ENCODE measurements at regions not wholly inside any gene's neighbourhood (a gene's known extent, or its start where the extent isn't known, plus 50 kb on each side); places are given as distances from the start of the nearest gene placed in this dataset.

DNA sequence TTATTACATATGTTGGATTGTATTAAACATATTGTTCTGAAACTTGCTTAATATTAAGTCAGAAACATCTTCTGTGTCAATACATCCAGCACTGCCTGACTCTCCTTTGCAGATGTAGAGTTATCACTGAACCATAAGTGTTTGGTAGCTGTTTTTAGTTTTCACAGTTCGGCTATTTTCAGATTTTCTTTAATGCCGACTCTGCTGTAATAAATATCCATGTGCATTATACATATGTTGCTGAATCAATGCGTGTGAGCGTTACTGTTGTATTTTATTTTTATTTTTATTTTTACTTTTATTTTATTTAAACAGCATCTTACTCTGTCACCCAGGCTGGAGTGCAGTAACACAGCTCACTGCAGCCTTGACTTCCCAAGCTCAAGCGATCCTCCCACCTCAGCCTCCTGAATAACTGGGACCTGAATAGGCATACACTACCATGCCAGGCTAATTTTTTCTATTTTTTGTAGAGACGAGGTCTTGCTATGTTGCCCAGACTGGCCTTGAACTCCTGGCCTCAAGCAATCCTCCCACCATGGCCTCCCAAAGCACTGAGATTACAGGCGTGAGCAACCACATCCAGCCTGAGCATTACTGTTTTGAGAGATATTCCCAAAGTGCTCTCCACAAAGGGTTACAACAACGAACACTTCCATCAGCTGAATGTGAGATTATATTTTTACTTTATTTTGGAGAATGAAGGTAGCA, 50.7 kb upstream of the NOCT start:
- H3K79me2 ChIP-seq (ENCODE audit: insufficient read depth, low read length) = no peaks in the 10 kb centered on the region
- Mint-ChIP-seq H3K27me3 (ENCODE audit: low read depth in 3 of 3) (peaks cover 0 to 4% (median 0%) of the 10 kb centered on the region in 3 donors), H3K27ac (peak overlapping the region in 3 of 7 donors; percentile 14 to 78 (median 21)), H3K4me1 (peaks cover 48% of the 10 kb centered on the region), H3K36me3 (no peaks in the 10 kb centered on the region), H3K4me3 (no peak overlapping the region), H3K9me3 (no peaks in the 10 kb centered on the region)
- H3K4me3 ChIP-seq (replicated peaks in 1 of 3; ENCODE audit: low read depth in 2 of 3, low read length in 3 of 3) = no peak overlapping the region
- no peak overlapping the region for H3K9ac ChIP-seq (ENCODE audit: insufficient read depth, low read length, poor library complexity, severe bottlenecking)
- H2AFZ ChIP-seq (ENCODE audit: insufficient read depth, low read depth, low read length, poor library complexity, severe bottlenecking) = no peak overlapping the region
- no peak for TF ChIP-seq CTCF (IDR thresholded peaks at IDR 0.05)
- no peaks in the 10 kb centered on the region for H3K27me3 ChIP-seq (ENCODE audit: control insufficient read depth in 2 of 2, insufficient read depth in 2 of 2, low read length in 2 of 2)
- no peak for DNase-seq
- no peaks in the 10 kb centered on the region for H3K9me3 ChIP-seq (replicated peaks in 1 of 2; ENCODE audit: control insufficient read depth in 1 of 2, insufficient read depth in 1 of 2, low read length in 2 of 2)
- no peak overlapping the region for H3K27ac ChIP-seq (ENCODE audit: low read depth in 1 of 2, low read length in 2 of 2)
- peaks cover 38 to 51% of the 10 kb centered on the region in 2 donors for H3K4me1 ChIP-seq (ENCODE audit: control insufficient read depth in 1 of 2, insufficient read depth in 2 of 2, low read length in 2 of 2)
- H3K36me3 ChIP-seq (replicated peaks in 1 of 2; ENCODE audit: control insufficient read depth in 1 of 2, insufficient read depth in 2 of 2, low read length in 2 of 2) = no peaks in the 10 kb centered on the region
- intact Hi-C loops (cut with micrococcal nuclease) = loop anchor here in 1 of 2 donors (5.0 kb wide), 1 partner anchor 37 kb away; no protein-coding TSS in a partner anchor
- H3K4me2 ChIP-seq (replicated peaks; ENCODE audit: extremely low read depth, low read length, poor library complexity, severe bottlenecking) = no peak overlapping the region
- H4K20me1 ChIP-seq (ENCODE audit: insufficient read depth, low read length) = no peaks in the 10 kb centered on the region
- WGBS (ENCODE audit: insufficient coverage) = 100% methylated on average over 2 of the region's 8 CpGs

DNA sequence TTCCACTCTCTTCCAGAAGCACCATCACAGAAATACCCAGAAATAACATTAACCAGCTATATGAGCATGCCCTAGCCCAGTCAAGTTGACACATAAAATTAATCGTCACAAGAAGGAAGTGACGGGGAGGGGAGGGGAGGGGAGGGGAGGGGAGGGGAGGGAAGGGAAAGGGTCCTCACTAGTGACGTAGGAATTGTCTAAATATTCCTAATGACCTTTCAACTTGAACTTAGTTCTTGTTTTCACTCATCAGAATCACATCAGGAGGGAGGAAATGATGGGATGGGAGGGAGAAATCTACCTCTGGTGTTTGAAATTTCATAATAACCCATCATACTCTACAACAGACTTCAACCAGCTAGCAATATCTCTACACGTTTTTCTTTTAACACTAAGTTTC, 52.2 kb upstream of the NOCT start:
- no peaks in the 10 kb centered on the region for H3K36me3 Mint-ChIP-seq
- peaks cover 0 to 4% (median 0%) of the 10 kb centered on the region in 3 donors for H3K27me3 Mint-ChIP-seq (ENCODE audit: low read depth in 3 of 3)
- H3K9me3 Mint-ChIP-seq = no peaks in the 10 kb centered on the region
- Histone ChIP-seq H3K79me2 (ENCODE audit: insufficient read depth, low read length) (no peaks in the 10 kb centered on the region), H3K9ac (ENCODE audit: insufficient read depth, low read length, poor library complexity, severe bottlenecking) (no peak overlapping the region), H3K36me3 (replicated peaks in 1 of 2; ENCODE audit: control insufficient read depth in 1 of 2, insufficient read depth in 2 of 2, low read length in 2 of 2) (no peaks in the 10 kb centered on the region), H3K27ac (ENCODE audit: low read depth in 1 of 2, low read length in 2 of 2) (no peak overlapping the region), H3K27me3 (ENCODE audit: control insufficient read depth in 2 of 2, insufficient read depth in 2 of 2, low read length in 2 of 2) (no peaks in the 10 kb centered on the region), H3K4me2 (replicated peaks; ENCODE audit: extremely low read depth, low read length, poor library complexity, severe bottlenecking) (no peak overlapping the region), H3K4me1 (ENCODE audit: control insufficient read depth in 1 of 2, insufficient read depth in 2 of 2, low read length in 2 of 2) (peaks cover 45 to 58% of the 10 kb centered on the region in 2 donors), H3K9me3 (replicated peaks in 1 of 2; ENCODE audit: control insufficient read depth in 1 of 2, insufficient read depth in 1 of 2, low read length in 2 of 2) (no peaks in the 10 kb centered on the region), H4K20me1 (ENCODE audit: insufficient read depth, low read length) (no peaks in the 10 kb centered on the region), H2AFZ (ENCODE audit: insufficient read depth, low read depth, low read length, poor library complexity, severe bottlenecking) (no peak overlapping the region), H3K4me3 (replicated peaks in 1 of 3; ENCODE audit: low read depth in 2 of 3, low read length in 3 of 3) (no peak overlapping the region)
- DNase-seq = peak in 1 of 3 donors; percentile 37
- H3K4me3 Mint-ChIP-seq = no peak overlapping the region
- peaks cover 55% of the 10 kb centered on the region for H3K4me1 Mint-ChIP-seq
- no peak for TF ChIP-seq CTCF (IDR thresholded peaks at IDR 0.05)
- no CpG with 5 or more reads among the region's 4 CpGs for WGBS (ENCODE audit: insufficient coverage)
- H3K27ac Mint-ChIP-seq = peak overlapping the region in 5 of 7 donors; percentile 47 to 71 (median 71)
- intact Hi-C loops (cut with micrococcal nuclease) = no loop called here

All from CD14-positive monocyte (primary cell).